Esophagus squamous epithelium (tissue), 5 donors: ENCODE measurements at regions not wholly inside any gene's neighbourhood (a gene's known extent, or its start where the extent isn't known, plus 50 kb on each side); places are given as distances from the start of the nearest gene placed in this dataset.

Experiments used
- DNase-seq: peaks from one replicate; lab custom pipeline; 2025; lab: John Stamatoyannopoulos, UW
- H3K27ac ChIP-seq, 4 donors: fragments of 200-600 bp; sonication (generic); one replicate each; pipeline ENCODE4 v1.5.1; 2016 to 2019; ENCODE audit warnings: mild to moderate bottlenecking in 1 of 4
- H3K27me3 ChIP-seq, 4 donors: fragments of 200-600 bp; sonication (generic); 1 replicate in 3 of 4; 2 replicates in 1 of 4; pipeline versions ENCODE4 v1.5.1 to v1.6.0; 2017 to 2021; ENCODE audit warnings: antibody characterized with exemption in 1 of 4
- H3K36me3 ChIP-seq, 3 donors: fragments of 200-600 bp; sonication (generic); one replicate each; pipeline ENCODE4 v1.5.1; 2016 to 2019
- H3K4me1 ChIP-seq, 3 donors: fragments of 200-600 bp; sonication (generic); one replicate each; pipeline ENCODE4 v1.5.1; 2017 to 2019
- H3K4me3 ChIP-seq, 4 donors: fragments of 200-600 bp; sonication (generic); 1 replicate in 3 of 4; 2 replicates in 1 of 4; pipeline ENCODE4 v1.5.1; 2016 to 2019; ENCODE audit warnings: mild to moderate bottlenecking in 2 of 4, moderate library complexity in 1 of 4
- H3K9me3 ChIP-seq, 3 donors: fragments of 200-600 bp; sonication (generic); one replicate each; pipeline ENCODE4 v1.5.1; 2016 to 2019
- POLR2A ChIP-seq, 4 donors: fragments of 450-650 bp; IDR thresholded peaks; one replicate each; pipeline ENCODE4 v1.6.1; 2017; ENCODE audit warnings: antibody characterized with exemption in 4 of 4, mild to moderate bottlenecking in 4 of 4, moderate library complexity in 3 of 4
- WGBS, 2 donors: methylation state at CpG; one replicate each; pipeline ENCODE4 v1.1.5; 2018; 5-methylcytosine and 5-hydroxymethylcytosine counted together
- intact Hi-C: fragments of 100-400 bp; cut with DNase I; formaldehyde crosslinking; loops from one replicate; pipeline ENCODE4 v1.15.0; 2022
- TF ChIP-seq, protein P1 (sequence below), 6 experiments: fragments of 450-650 bp in 4 of 6; fragments of 200-600 bp in 2 of 6; sonication (generic) in 2 of 6; IDR thresholded peaks; one replicate each; pipeline ENCODE4 v1.5.1; 2016 to 2019; ENCODE audit warnings: antibody characterized with exemption in 6 of 6, mild to moderate bottlenecking in 4 of 6, moderate library complexity in 4 of 6
- donor health status: DM: yes; HTN: yes; CAD: no.

DNA sequence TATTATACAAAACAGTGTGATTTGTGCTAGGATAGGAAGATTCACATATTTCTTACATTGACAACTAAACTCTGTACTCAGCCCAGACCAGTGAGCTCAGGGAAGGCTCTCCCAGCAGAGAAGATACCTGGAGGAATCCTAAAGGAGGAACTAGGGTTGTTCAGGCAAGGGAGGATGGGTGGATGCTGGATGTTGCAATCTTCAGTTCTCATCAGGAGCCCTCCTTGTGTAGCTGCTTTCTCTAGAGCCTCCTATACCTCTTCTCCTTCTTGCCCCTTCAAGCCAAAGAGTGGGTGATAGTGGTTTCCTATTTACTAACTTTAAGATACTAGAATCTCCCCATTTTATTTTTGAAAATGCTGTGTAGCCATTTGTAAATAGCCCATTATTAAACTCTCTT is 117.3 kb downstream of the NKX6-1 start:
- TF ChIP-seq POLR2A (IDR thresholded peaks at IDR 0.05) = no peak
- TF ChIP-seq, protein P1, sequence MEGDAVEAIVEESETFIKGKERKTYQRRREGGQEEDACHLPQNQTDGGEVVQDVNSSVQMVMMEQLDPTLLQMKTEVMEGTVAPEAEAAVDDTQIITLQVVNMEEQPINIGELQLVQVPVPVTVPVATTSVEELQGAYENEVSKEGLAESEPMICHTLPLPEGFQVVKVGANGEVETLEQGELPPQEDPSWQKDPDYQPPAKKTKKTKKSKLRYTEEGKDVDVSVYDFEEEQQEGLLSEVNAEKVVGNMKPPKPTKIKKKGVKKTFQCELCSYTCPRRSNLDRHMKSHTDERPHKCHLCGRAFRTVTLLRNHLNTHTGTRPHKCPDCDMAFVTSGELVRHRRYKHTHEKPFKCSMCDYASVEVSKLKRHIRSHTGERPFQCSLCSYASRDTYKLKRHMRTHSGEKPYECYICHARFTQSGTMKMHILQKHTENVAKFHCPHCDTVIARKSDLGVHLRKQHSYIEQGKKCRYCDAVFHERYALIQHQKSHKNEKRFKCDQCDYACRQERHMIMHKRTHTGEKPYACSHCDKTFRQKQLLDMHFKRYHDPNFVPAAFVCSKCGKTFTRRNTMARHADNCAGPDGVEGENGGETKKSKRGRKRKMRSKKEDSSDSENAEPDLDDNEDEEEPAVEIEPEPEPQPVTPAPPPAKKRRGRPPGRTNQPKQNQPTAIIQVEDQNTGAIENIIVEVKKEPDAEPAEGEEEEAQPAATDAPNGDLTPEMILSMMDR (IDR thresholded peaks at IDR 0.05) = no peak

DNA sequence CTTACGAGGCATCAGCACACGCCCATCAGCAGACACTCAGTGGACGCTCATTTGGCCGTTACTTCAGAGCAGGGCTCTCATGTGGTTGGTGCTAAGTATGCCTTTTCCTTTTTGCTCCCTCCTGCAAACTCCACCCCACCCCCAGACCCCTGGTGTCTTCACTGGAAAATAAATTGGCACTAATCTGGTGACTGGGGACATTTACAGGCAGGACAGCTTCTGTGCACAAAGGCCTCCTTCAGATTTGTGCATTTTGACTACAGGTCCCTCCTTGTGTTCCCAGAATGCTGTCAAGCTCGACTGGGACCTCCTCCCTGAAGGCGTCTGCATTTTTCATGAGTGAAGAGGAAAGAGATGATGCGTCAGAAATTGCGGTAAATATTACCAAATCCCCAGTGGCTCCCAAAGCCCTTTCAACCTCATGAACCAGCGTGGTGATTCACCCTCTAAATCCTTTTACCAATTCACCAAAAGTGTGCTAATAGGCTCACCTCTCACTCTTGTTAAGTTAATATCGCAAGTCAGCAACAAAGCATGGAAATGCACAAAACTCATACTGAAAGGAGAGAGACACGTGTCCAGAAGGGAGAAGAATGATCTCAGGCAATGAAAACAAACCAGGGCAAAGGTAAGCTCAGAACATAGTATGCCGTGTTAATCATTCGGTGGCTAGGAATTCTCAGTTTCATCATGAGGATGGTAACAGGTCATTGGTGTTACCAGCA is 119.0 kb downstream of the NKX6-1 start:
- H3K27ac ChIP-seq = no peak overlapping the region
- H3K36me3 ChIP-seq = no peaks in the 10 kb centered on the region
- H3K4me1 ChIP-seq = no peaks in the 10 kb centered on the region
- DNase-seq = no peak
- TF ChIP-seq POLR2A (IDR thresholded peaks at IDR 0.05) = no peak
- TF ChIP-seq, protein P1 (IDR thresholded peaks at IDR 0.05) = no peak
- H3K4me3 ChIP-seq = no peak overlapping the region
- H3K9me3 ChIP-seq = no peaks in the 10 kb centered on the region
- WGBS, 2 donors = 60 to 75% methylated on average over 13 of the region's 13 CpGs
- intact Hi-C loops = no loop called here
- no peaks in the 10 kb centered on the region for H3K27me3 ChIP-seq

More for the DNA sequence above, 117.3 kb downstream of the NKX6-1 start:
- no peaks in the 10 kb centered on the region for H3K36me3 ChIP-seq
- H3K9me3 ChIP-seq = no peaks in the 10 kb centered on the region
- H3K4me1 ChIP-seq = no peaks in the 10 kb centered on the region
- H3K27me3 ChIP-seq = no peaks in the 10 kb centered on the region
- intact Hi-C loops = no loop called here
- no peak for DNase-seq
- H3K27ac ChIP-seq = no peak overlapping the region
- no peak overlapping the region for H3K4me3 ChIP-seq

DNA sequence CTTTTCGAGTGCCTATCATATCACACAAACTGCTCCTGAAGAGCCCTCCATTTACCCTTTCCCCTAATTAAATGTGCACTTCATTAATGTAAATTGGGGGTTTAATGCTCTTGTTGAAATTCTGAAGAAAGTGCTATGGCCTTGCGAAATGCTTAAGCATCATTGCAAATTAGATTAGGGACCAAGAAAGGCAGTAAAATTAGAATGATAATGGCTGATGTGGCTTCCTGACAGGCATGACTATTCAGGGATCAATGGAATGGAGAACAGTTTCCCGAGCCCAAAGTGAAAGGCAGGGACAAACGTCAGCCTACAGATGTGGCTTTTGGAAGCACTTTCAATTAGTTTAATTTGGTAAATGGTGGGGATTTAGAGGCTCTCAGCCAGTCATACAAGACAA is 120.1 kb downstream of the NKX6-1 start:
- Histone ChIP-seq H3K4me1 (no peaks in the 10 kb centered on the region), H3K36me3 (no peaks in the 10 kb centered on the region), H3K9me3 (no peaks in the 10 kb centered on the region), H3K27ac (no peak overlapping the region), H3K27me3 (no peaks in the 10 kb centered on the region), H3K4me3 (no peak overlapping the region)
- intact Hi-C loops = no loop called here
- DNase-seq = no peak
- TF ChIP-seq, protein P1 (IDR thresholded peaks at IDR 0.05) = no peak
- no peak for TF ChIP-seq POLR2A (IDR thresholded peaks at IDR 0.05)
- WGBS, 2 donors = 46 to 65% methylated on average over 4 of the region's 4 CpGs

DNA sequence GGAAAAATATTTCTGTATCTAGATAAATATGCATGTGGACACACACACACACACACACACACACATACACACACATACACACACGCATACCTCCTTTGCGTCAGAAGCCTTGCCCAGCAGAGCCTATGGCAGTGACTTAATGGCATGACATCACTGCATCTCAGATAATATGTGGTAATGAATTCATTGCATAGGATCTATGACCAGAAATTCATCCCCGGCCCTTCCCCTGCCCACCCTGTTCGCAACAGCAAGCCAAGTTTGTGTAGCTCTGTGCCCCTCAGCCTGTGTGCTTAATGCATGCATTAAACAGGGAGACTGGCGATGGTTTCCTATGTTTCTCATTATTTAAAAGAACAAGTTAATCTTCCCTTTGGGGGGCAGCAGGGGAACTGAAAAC is 120.7 kb downstream of the NKX6-1 start:
- DNase-seq = no peak
- 79 to 88% methylated on average over 5 of the region's 5 CpGs for WGBS, 2 donors
- TF ChIP-seq POLR2A (IDR thresholded peaks at IDR 0.05) = no peak
- TF ChIP-seq, protein P1 (IDR thresholded peaks at IDR 0.05) = no peak
- H3K36me3 ChIP-seq = no peaks in the 10 kb centered on the region
- H3K27me3 ChIP-seq = no peaks in the 10 kb centered on the region
- H3K4me3 ChIP-seq = no peak overlapping the region
- no peaks in the 10 kb centered on the region for H3K4me1 ChIP-seq
- no peak overlapping the region for H3K27ac ChIP-seq
- intact Hi-C loops = no loop called here
- no peaks in the 10 kb centered on the region for H3K9me3 ChIP-seq

DNA sequence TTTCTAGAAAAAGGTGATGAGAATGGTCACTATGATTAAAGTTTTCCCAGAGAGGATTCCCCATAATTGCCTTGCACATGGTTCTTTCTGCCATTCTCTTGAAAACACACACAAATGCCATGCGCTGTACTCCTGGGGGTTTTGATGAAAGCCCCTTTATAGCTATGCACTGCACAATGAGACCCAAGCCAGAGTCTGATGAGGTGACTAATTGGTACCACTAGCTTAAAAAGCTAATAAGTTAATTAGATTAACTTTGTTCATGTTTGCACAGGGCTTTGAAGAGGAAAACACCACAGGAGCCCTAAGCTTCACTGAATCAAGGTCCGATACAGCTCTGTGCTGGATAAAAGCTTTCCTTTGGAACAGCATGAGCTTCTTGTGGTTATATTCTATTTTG is 132.2 kb downstream of the NKX6-1 start:
- Histone ChIP-seq H3K27me3 (no peaks in the 10 kb centered on the region), H3K4me1 (no peaks in the 10 kb centered on the region), H3K27ac (no peak overlapping the region), H3K36me3 (no peaks in the 10 kb centered on the region), H3K4me3 (no peak overlapping the region), H3K9me3 (no peaks in the 10 kb centered on the region)
- TF ChIP-seq, protein P1 (IDR thresholded peaks at IDR 0.05) = no peak
- TF ChIP-seq POLR2A (IDR thresholded peaks at IDR 0.05) = no peak
- WGBS, 2 donors = 84 to 97% methylated on average over 2 of the region's 2 CpGs
- DNase-seq = no peak
- intact Hi-C loops = no loop called here
